B cell (primary cell): ENCODE measurements at regions not wholly inside any gene's neighbourhood (a gene's known extent, or its start where the extent isn't known, plus 50 kb on each side); places are given as distances from the start of the nearest gene placed in this dataset.

Experiments
- ATAC-seq: fragments of 200-7000 bp; cut with Tn5 transposase; one replicate; pipeline ENCODE4 v1.10.0; 2021; ENCODE audit warnings: low read depth, mild to moderate bottlenecking, moderate number of reproducible peaks, moderate library complexity
- CTCF ChIA-PET: fragments of 350-600 bp; sonication (Branson Sonifier 250); formaldehyde crosslinking; loops from one replicate; lab custom pipeline; 2021; ENCODE audit warnings: antibody characterized with exemption, inconsistent platforms; lab: Charles Lee
- POLR2A ChIA-PET: fragments of 350-600 bp; sonication (Branson Sonifier 250); formaldehyde crosslinking; loops from one replicate; lab custom pipeline; 2021; ENCODE audit warnings: antibody characterized with exemption; lab: Charles Lee
- DNase-seq: peaks from one replicate; pipeline ENCODE4 v3.0.0; 2013
- H2AFZ ChIP-seq: 2 replicates; pipeline ENCODE4 v1.6.1; 2012; ENCODE audit warnings: mild to moderate bottlenecking, low read depth, low read length; ENCODE audit not compliant: insufficient read depth, poor library complexity, severe bottlenecking
- H3K27ac ChIP-seq, 2 donors: 1 replicate in 1 of 2; 2 replicates in 1 of 2; pipeline ENCODE4 v1.5.1; 2012 to 2013; ENCODE audit warnings: low read length in 2 of 2, mild to moderate bottlenecking in 2 of 2, moderate library complexity in 1 of 2
- H3K27me3 ChIP-seq, 4 experiments: fragments of 200-600 bp in 1 of 4; sonication (generic) in 1 of 4; replicated peaks in 1 of 4; 1 replicate in 2 of 4; 2 replicates in 2 of 4; pipeline versions ENCODE4 v1.6.1 to v1.7.0; 2013 to 2016; ENCODE audit warnings: low read length in 3 of 4, mild to moderate bottlenecking in 2 of 4, mixed read lengths in 1 of 4, moderate library complexity in 1 of 4; ENCODE audit not compliant: insufficient read depth in 4 of 4, control insufficient read depth in 3 of 4; ENCODE audit errors: control extremely low read depth in 1 of 4
- H3K36me3 ChIP-seq, 2 experiments: replicated peaks in 1 of 2; 1 replicate in 1 of 2; 2 replicates in 1 of 2; pipeline versions ENCODE4 v1.6.1 to v1.7.1; 2013; ENCODE audit warnings: low read length in 1 of 2; ENCODE audit not compliant: insufficient read depth in 2 of 2, control insufficient read depth in 1 of 2; ENCODE audit errors: control extremely low read depth in 1 of 2, extremely low read depth in 1 of 2
- H3K4me1 ChIP-seq, 2 donors: fragments of 200-600 bp in 1 of 2; sonication (generic) in 1 of 2; 1 replicate in 1 of 2; 2 replicates in 1 of 2; pipeline versions ENCODE4 v1.5.1 to v1.6.1; 2013 to 2017; ENCODE audit warnings: low read length in 2 of 2; ENCODE audit not compliant: control insufficient read depth in 2 of 2, insufficient read depth in 2 of 2
- H3K4me2 ChIP-seq: replicated peaks from 2 replicates; pipeline ENCODE3; 2012; ENCODE audit warnings: mild to moderate bottlenecking, low read depth, low read length; ENCODE audit not compliant: poor library complexity, severe bottlenecking
- H3K4me3 ChIP-seq, 5 experiments: fragments of 200-600 bp in 1 of 5; sonication (generic) in 1 of 5; 1 replicate in 3 of 5; 2 replicates in 2 of 5; pipeline versions ENCODE4 v1.5.1 to v1.7.0; 2011 to 2016; ENCODE audit warnings: low read length in 4 of 5, mild to moderate bottlenecking in 4 of 5, low read depth in 2 of 5, control low read depth in 1 of 5, moderate library complexity in 1 of 5; ENCODE audit not compliant: insufficient read depth in 1 of 5; ENCODE audit errors: control extremely low read depth in 1 of 5, extremely low read depth in 1 of 5
- H3K79me2 ChIP-seq: fragments of 200-600 bp; sonication (generic); one replicate; pipeline ENCODE4 v1.6.0; 2016; ENCODE audit warnings: low read length; ENCODE audit not compliant: control insufficient read depth, insufficient read depth
- H3K9ac ChIP-seq: fragments of 200-600 bp; sonication (generic); 2 replicates; pipeline ENCODE4 v1.6.1; 2017; ENCODE audit warnings: mild to moderate bottlenecking, low read length, moderate library complexity
- H3K9me3 ChIP-seq, 3 donors: one replicate each; pipeline versions ENCODE4 v1.6.1 to v1.7.1; 2013; ENCODE audit warnings: low read length in 2 of 3; ENCODE audit not compliant: control insufficient read depth in 2 of 3, insufficient read depth in 1 of 3; ENCODE audit errors: control extremely low read depth in 1 of 3
- H4K20me1 ChIP-seq: 2 replicates; pipeline ENCODE4 v1.6.0; 2012; ENCODE audit warnings: mild to moderate bottlenecking, low read length; ENCODE audit not compliant: insufficient read depth, control insufficient read depth, poor library complexity, severe bottlenecking
- H3K27ac Mint-ChIP-seq: one replicate; pipeline ENCODE4 v1.8.0; 2021; ENCODE audit warnings: mixed read lengths
- H3K27me3 Mint-ChIP-seq: one replicate; pipeline ENCODE4 v1.8.0; 2021; ENCODE audit warnings: mixed read lengths
- H3K4me1 Mint-ChIP-seq: one replicate; pipeline ENCODE4 v1.8.0; 2021; ENCODE audit warnings: mixed read lengths
- H3K4me3 Mint-ChIP-seq: one replicate; pipeline ENCODE4 v1.8.0; 2021; ENCODE audit warnings: mixed read lengths
- H3K9me3 Mint-ChIP-seq: one replicate; pipeline ENCODE4 v1.8.0; 2022; ENCODE audit warnings: mixed read lengths; ENCODE audit not compliant: insufficient read depth
- CTCF ChIP-seq: fragments of 200-600 bp; IDR thresholded peaks from one replicate; pipeline ENCODE4 v1.8.0; 2022; ENCODE audit warnings: antibody characterized with exemption, mild to moderate bottlenecking
- EZH2 ChIP-seq: IDR thresholded peaks from 2 replicates; pipeline ENCODE4 v1.6.1; 2012; ENCODE audit warnings: borderline replicate concordance, low read depth, mild to moderate bottlenecking, moderate library complexity, low read length; ENCODE audit not compliant: insufficient read depth, poor library complexity, severe bottlenecking
- WGBS: methylation state at CpG from one replicate; pipeline ENCODE4 v1.1.5; 2013; ENCODE audit warnings: missing lambda C conversion rate; ENCODE audit not compliant: insufficient coverage; 5-methylcytosine and 5-hydroxymethylcytosine counted together
- intact Hi-C: fragments of 100-400 bp; cut with micrococcal nuclease; formaldehyde crosslinking; loops from one replicate; pipeline ENCODE4 v1.10.0; 2022

- Mint-ChIP-seq H3K4me3 (no peak overlapping the region), H3K9me3 (no peaks in the 10 kb centered on the region), H3K27ac (no peak overlapping the region), H3K4me1 (no peaks in the 10 kb centered on the region), H3K27me3 (peaks cover 30% of the 10 kb centered on the region)
- Histone ChIP-seq H3K4me1 (no peaks in the 10 kb centered on the region), H3K36me3 (no peaks in the 10 kb centered on the region), H3K4me3 (no peak overlapping the region), H2AFZ (no peak overlapping the region), H3K27me3 (no peaks in the 10 kb centered on the region), H3K27ac (no peak overlapping the region), H3K79me2 (no peaks in the 10 kb centered on the region), H3K4me2 (no peak overlapping the region), H4K20me1 (no peaks in the 10 kb centered on the region), H3K9ac (no peak overlapping the region), H3K9me3 (no peaks in the 10 kb centered on the region)
- intact Hi-C loops = no loop called here
- DNase-seq (no peak), ATAC-seq (no peak)
- no peak for TF ChIP-seq CTCF
- TF ChIP-seq EZH2 = no peak
- ChIA-PET CTCF (no interaction called here), POLR2A (no interaction called here)
- no CpG with 5 or more reads among the region's 2 CpGs for WGBS
Observed at GRCh38 chr12:112559784-112560183, 141.0 kb downstream of the PTPN11 start.

GRCh38 chr12:112564160-112564784 lies 145.5 kb downstream of the PTPN11 start:
- Histone ChIP-seq H4K20me1 (no peaks in the 10 kb centered on the region), H3K36me3 (no peaks in the 10 kb centered on the region), H3K4me3 (no peak overlapping the region), H3K9ac (no peak overlapping the region), H3K27me3 (peaks cover 0 to 3% (median 0%) of the 10 kb centered on the region in 4 experiments), H3K4me2 (no peak overlapping the region), H3K27ac (no peak overlapping the region), H3K9me3 (no peaks in the 10 kb centered on the region), H3K79me2 (no peaks in the 10 kb centered on the region), H2AFZ (no peak overlapping the region), H3K4me1 (no peaks in the 10 kb centered on the region)
- intact Hi-C loops = no loop called here
- 90% methylated on average over 8 of the region's 11 CpGs for WGBS
- ChIA-PET CTCF (no interaction called here), POLR2A (no interaction called here)
- DNase-seq (no peak), ATAC-seq (no peak)
- TF ChIP-seq EZH2 (no peak), CTCF (no peak)
- Mint-ChIP-seq H3K9me3 (no peaks in the 10 kb centered on the region), H3K27me3 (peaks cover 34% of the 10 kb centered on the region), H3K4me1 (no peaks in the 10 kb centered on the region), H3K27ac (no peak overlapping the region), H3K4me3 (no peak overlapping the region)
